H1 (cell line): ENCODE measurements at regions not wholly inside any gene's neighbourhood (a gene's known extent, or its start where the extent isn't known, plus 50 kb on each side); places are given as distances from the start of the nearest gene placed in this dataset.

Experiments used
- BRCA1 ChIP-seq: IDR thresholded peaks from 2 replicates; pipeline ENCODE4 v1.6.1; 2012; ENCODE audit warnings: low read depth, low read length, improper control_type of control experiment
- NANOG ChIP-seq: IDR thresholded peaks from 2 replicates; pipeline ENCODE4 v1.6.1; 2011; ENCODE audit warnings: low read length, low read depth, mild to moderate bottlenecking, inconsistent platforms; ENCODE audit not compliant: insufficient read depth, poor library complexity, severe bottlenecking
- POLR2AphosphoS5 ChIP-seq: IDR thresholded peaks from 2 replicates; pipeline ENCODE4 v1.6.1; 2011; ENCODE audit warnings: low read depth, low read length
- POU5F1 ChIP-seq: IDR thresholded peaks from 2 replicates; pipeline ENCODE4 v1.6.1; 2011; ENCODE audit warnings: low read depth, mild to moderate bottlenecking, low read length, moderate library complexity
- SIX5 ChIP-seq: IDR thresholded peaks from 2 replicates; pipeline ENCODE4 v1.6.1; 2011; ENCODE audit warnings: mild to moderate bottlenecking, low read depth, low read length

GRCh38 chr4:27934871-27935270, 1074.2 kb downstream of the STIM2 start (continued):
- TF ChIP-seq POLR2AphosphoS5 (no peak), POU5F1 (no peak), SIX5 (no peak), BRCA1 (no peak), NANOG (no peak)
